NCI-H1417 (cell line): ENCODE measurements at regions not wholly inside any gene's neighbourhood (a gene's known extent, or its start where the extent isn't known, plus 50 kb on each side); places are given as distances from the start of the nearest gene placed in this dataset.
"Not testable (repeated sequence)": the region's sequence is repeated elsewhere in the genome, so short reads cannot be mapped to it uniquely, and the experiment has no call there.

Experiments
- DNase-seq, 3 experiments: peaks; one replicate each; lab custom pipeline; 2025; lab: John Stamatoyannopoulos, UW

DNA sequence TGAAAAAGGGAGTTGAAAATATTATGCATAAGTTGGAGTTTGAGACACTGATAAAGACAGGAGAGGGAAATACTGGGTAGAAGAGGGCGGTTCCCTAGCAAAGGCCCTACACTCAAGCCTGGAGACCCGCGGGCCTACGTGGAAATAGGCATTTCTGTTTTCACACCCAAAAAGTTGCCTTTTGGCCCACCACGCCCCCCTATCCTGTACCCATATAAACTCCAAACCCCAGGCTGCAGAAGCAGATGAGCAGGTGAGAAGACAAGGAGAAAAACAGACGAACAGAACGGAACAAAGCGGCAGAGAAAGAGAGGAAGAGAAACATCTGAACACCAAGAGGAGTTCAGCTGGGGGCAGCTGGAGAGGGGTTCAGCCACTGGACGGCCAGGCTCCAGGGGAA is 177.9 kb downstream of the GALC start:
- no peak for DNase-seq

DNA sequence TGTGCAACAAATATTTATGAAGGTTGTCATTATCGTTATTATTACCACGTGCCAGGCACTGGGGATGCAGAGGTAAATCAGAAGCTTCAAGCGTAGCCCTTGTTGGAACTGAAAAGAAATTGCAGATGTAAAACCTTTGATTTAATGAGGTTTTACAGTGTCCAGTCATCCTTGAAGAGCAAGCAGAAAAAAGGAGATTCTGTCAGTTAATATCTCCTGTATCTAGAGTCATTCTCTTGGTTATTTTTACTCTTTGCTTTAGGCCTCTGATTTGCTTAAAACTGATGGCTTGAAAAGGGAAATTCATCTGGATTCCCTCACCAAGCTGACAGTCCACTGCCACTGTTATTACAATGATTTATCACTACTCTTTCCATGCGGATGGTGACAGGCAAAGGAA is 179.3 kb downstream of the GALC start:
- DNase-seq = peak in 2 of 3 experiments; percentile 27 to 64

DNA sequence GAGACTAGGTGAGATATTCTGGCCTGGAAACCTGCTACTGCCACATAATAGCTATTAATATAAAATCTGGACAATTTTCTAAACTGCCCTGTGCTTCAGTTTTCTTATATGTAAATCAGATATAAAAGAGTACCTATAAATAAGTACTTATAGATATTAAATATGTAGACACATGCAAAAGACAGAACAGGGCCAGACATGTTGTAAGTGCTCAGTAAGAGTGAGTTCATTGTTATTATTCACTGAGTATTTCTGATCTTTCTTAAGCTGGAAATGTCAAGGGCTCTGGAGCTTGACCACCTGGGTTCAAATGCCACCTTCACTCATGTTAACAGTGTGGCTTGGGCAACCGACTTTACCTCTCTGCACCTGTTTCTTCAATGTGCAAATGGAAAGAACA is 179.8 kb downstream of the GALC start:
- peak in 1 of 3 experiments; percentile 61 for DNase-seq

DNA sequence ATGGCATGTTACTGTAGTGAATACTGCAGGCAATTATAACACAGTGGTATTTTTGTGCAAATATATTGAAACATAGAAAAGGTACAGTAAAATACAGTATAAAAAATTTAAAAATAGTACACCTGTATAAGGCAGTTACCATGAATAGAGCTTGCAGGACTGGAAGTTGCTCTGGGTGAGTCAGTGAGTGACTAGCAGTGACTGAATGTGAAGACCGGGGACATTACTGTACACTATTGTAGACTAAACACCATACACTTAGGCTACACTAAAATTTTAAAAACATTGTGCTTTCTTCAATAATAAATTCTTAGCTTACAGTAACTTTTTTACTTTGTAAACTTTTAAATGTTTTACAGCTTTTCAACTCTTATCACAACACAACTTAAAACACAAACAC is 181.7 kb downstream of the GALC start:
- no peak for DNase-seq

DNA sequence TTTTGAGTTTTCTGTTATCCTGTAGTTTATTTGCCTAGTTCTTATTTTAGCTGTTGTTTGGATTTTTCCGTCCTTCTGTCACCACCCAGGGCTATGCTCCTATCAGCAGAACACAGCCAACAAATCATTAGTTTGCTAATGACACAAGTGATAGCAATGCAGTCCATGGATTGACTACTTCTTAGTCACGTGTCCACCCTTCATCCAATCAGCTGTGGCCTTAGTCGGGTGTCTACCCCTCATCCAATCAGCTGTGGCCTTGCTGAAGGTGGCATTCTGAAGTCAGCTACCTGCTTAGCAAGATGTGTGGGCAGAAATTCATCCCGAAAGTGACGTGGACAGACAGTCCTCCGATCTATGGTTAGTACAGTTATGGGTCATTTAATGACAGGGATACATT is 182.3 kb downstream of the GALC start:
- no peak for DNase-seq

DNA sequence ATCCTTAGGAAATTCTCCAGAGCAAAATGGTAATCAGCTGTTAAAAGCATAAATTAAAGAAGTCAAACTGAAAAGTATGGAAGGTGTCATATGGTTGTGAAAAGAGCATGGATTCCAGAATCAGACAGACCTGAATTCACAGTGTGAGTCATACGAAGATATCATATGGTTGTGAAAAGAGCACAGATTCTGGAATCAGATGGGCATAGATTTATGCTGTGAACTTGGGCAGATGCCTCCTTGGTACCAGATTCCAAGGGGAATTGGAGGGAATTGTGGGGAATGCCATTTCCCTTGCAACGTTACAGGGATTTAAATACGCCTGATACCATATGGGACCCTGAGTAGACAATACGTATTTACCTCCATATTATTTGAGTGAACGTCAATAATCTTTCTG is 183.7 kb downstream of the GALC start:
- DNase-seq = no peak

DNA sequence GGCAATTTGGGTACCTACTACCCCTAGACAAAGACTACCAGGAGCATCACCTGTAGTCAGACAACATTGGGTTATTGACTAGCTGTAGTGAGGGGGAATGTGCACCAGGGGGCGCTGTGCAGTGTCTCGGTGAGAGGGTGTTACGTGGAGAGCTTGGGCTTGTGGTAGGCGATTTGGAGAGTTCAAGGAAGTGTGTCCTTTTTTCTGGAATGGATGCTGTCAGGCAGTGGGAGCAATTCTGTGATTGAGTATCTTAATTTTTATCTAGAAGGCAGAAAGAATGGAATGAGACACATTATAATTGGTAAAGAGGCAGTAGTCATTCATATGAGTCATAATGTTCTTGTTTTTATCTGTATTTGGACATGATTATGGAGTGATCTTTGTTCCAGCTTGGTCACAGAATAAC is 187.7 kb downstream of the GALC start:
- peak in 2 of 3 experiments; percentile 22 to 23 for DNase-seq

DNA sequence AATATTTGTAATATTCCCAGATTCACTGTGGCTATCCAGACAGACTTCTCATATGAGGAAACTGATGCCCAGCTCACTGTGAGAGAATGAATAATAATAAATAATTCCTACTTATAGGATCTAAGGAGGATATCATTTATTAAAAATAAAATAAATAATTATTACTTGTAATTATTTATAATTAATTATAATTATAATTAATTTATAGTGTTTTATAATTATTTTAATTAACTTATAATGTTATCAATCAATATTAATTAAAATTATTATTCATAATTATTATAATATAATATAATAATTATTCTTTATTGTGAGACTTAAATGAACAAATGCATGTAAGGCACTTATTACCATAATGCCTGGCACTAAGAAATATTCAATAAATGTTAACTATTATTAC is 192.8 kb downstream of the GALC start:
- DNase-seq = no peak

DNA sequence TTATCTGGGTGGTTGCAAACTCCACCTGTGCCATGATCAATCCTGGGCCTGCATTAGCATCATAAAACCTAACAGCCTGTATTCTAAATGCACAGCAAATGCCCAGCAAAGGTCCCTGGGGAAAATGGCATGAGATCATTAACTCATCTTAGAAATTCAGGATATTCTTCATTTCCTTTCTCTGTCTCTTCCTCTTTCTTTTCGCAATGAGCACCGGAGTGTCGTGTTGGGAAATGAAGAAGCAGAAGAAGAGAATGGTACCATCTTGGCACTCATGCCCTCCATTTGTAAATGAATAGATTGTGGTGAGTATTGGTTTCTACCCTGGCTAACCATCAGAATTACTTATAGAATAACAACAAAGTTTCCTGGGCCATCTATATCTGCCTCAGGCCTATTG is 193.6 kb downstream of the GALC start:
- DNase-seq = no peak

DNA sequence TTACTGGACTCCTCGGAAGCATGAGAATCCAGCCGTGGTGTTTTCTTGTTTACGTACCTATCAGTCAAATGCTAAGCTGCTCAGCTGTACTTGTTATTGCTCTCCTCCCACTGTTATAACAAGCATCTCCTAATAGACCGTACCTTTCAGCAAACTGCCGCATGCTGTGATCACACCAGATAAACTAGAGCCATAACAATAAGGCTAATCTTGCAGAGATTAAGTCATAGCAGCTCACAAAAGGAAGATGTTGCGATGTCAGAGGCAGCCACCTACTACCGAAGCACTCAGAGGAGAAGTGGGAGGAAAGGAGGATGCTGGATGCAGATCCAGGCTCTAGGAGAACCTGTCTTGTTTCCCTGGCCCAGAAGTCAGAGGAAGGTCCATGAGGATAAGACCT is 196.0 kb downstream of the GALC start:
- DNase-seq = peak in 2 of 3 experiments; percentile 53 to 81

DNA sequence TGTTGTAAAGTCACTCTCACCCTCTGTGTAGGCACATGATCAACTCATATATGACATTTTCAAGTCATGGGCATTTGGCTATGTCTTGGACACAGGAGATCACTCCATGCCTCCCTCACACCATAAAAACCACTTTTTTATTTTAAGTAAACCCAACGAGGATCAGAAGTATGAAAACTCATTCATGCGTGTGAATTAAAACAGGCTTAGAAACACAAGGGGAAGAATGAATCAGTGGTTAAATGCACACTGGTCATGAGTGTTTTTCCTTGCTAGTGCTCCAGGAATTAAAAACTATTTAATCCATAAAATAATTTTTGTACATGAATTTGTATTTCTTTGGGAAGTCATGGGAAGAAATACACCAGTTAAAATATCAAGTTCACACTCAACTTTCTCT is 198.4 kb downstream of the GALC start:
- no peak for DNase-seq

DNA sequence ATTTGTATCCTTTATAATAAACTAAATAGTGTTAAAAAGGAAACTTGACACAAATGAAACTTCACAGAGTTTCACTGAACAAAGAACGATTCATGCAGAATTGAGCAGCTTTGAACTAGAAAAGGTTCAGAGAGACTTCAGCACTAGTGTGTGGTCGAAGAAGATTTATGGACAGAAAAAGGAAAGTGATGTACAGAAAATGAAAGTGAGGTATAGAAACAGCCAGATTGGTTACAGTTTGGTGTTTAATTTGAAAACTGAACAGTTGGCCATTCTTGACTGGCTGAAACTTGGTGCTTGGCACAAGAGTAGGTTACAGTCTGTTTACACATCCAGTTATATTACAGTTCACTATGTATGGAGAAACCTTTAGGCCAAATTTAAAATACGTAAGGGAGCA is 207.1 kb downstream of the GALC start:
- no peak for DNase-seq

DNA sequence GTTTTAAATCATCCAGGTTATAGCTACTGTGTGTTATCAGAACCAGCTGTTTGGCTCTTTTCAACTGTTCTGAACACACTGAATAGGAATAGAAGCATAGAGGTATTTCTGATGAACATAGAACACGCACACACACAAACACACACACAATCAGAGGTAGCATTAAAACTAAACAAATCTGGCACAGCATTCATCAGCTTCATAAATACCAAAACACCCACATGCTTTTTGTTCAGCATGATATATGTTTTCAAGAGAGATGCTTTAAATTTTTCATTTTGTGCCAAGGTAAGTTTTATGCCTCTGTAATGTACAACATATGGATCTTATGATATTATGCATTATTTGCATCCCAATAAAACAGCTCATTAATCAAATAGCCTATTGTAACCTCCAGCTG is 208.6 kb downstream of the GALC start:
- no peak for DNase-seq

DNA sequence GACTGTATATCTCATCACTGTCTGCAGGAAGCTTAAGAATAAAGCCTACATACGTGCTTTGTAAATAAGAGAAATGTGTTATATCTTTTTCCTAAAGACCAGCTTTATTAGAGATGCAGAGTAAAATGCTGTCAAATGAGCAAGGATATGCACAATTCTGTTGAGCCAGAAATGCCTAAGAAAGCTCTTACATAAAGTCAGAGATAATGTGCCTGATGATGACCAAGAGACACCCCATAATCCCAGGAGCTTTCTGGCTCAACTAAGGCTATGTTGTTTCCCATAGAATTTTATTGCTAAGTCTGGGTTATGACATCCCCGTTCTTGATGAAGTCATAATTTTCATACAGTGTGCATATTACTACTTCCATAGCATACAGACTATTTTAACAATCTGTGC is 209.9 kb downstream of the GALC start:
- no peak for DNase-seq

DNA sequence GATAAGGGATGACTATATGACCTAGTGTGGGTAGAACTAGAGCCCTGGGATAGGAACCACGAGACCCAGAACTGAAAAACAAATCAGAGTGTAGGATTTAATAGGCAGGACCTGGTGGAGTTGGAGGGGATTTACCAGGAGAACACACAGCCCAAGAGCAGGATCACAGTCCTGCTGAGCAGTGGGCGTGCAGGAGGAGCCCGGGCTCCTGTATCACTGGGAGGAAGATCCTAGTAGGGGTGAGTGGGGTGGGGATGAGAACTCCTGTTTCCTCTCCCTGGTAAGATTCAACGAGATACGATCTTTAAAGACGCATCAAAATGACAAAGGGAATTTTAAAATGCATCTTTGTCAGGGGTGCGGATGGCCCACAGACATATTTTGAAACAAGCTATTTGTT is 220.1 kb downstream of the GALC start:
- no peak for DNase-seq

DNA sequence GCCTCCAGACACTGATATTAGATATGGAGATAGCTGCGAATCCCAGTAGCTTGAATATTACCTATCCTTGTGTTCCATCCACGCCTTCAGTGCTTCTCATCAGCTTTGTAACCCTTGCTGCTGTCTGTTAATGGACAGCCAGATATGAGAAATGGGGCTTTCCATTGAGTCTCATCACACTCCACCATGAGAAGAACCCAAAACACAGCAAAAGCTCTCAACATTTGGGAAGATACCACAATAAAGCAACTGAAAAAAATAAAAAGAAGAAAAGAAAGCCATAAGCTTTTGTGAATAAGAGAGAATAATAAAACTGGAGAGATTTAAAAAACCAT is 225.4 kb downstream of the GALC start:
- DNase-seq = no peak

DNA sequence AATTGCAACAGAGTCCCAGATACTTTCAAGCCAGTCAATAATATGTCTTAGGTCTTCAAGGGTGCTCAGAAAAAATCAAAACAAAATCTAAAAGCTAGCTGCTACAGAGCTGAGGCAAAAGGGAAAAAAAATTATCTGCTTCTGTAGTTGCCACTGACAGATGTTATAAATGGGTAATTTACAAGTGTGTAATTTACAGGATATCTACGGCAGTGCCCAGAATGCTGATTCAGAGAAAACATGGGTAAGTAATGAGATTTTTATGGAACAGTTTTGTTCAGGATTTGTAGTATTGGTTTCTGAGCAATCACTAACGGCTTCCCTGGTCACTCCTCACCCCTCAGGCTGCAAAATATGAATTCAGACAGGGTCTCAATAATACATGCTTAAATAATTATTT is 234.1 kb downstream of the GALC start:
- no peak for DNase-seq

DNA sequence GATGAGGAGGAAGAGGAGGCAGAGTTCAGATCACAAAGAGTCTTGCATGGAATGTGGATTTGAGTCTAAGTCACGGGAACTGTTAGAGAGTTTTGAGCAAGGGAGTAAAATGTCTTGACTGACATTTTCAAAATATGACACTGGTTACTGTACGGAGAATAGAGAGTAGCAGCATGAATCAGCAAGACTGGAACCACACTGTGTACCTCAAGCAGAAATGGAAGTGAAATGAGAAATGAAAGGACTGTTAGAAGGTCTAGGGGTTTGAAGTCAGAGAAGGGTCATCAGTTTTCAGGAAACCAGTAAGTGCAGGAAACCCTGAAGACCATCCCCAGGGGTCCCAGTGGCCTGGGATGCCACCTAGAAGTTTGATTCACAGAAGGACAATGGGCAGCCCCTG is 236.3 kb downstream of the GALC start:
- DNase-seq = no peak

DNA sequence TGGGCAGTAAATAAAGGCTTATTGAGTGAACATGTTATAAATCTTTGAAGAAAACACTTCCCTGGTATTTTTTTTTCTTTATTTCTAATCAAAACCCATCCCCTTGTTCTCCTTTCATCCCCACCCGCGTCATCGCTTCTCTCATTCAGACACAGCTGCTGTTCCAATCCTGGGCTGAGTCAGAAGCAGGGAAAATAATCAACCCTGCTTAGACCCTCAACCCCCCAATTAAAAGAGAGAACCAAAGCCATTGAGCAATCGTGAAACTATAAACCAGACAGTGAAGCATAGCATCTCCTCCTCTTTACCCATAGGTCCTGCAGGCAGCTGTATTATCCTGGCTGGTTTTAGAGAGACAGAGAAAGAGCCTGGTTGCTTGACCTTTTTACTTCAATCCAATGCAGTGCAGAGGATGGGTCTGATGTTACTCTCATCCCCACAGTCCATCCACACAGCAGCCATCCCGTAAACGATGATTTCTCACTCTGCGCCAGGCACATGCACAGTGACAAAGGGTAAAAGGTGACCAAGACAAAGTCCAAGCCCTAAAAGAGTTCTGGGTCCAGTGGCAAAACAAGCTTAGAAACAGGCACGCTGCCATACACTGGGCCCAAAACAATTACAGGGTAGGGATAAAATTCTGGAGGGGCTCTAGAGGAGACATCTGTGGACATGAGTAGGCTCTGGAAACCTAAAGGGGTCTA is 238.3 kb downstream of the GALC start:
- peak in 1 of 3 experiments; percentile 38 for DNase-seq

DNA sequence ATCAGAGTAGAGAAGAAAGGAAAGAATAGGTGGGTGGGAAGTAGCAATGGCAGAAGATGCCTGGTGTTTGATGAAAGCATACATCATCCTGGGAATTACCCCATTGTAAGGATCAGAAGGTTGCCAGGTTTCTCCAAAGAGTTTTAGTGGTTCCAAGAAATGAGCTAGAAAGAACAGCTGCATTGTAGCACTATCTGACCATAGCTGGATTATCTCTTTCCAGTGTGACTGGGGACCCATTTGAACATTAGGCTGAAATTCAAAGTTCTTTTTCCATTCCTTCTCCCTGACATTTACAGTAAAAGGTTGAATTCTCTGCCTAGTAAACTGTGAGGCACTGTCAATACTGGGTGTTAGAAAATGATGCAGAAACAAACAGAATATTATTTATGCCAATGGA is 244.4 kb downstream of the GALC start:
- DNase-seq = no peak

DNA sequence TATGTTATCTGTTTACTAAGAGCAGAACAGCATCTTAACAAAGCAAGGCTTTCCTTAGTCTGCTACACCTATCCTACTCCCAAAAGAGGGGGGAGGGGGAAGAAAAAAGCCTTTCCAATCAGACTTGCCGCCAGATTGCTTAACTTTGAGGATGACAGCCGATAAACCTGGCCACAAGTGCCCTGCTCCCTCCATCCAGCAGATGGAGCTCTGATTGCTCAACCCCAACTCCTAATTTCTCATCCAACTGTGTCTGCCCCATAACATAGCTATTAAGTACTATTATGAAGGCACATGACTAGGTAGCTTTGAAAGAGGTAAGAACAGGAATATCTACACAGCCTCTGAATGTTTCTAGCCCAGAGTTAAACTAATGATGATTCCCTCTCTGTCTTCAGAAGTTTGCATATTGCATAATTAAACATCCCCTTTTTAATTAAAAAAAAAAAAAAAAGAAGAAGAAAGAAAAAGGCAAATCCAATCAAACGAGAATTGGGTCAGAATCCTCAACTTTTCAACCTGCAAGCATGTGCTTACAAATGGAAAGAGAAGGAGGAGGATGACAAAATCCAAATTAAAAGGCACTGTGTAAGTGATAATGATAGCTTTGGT is 247.4 kb downstream of the GALC start:
- peak; percentile 25 to 75 (median 42) for DNase-seq

DNA sequence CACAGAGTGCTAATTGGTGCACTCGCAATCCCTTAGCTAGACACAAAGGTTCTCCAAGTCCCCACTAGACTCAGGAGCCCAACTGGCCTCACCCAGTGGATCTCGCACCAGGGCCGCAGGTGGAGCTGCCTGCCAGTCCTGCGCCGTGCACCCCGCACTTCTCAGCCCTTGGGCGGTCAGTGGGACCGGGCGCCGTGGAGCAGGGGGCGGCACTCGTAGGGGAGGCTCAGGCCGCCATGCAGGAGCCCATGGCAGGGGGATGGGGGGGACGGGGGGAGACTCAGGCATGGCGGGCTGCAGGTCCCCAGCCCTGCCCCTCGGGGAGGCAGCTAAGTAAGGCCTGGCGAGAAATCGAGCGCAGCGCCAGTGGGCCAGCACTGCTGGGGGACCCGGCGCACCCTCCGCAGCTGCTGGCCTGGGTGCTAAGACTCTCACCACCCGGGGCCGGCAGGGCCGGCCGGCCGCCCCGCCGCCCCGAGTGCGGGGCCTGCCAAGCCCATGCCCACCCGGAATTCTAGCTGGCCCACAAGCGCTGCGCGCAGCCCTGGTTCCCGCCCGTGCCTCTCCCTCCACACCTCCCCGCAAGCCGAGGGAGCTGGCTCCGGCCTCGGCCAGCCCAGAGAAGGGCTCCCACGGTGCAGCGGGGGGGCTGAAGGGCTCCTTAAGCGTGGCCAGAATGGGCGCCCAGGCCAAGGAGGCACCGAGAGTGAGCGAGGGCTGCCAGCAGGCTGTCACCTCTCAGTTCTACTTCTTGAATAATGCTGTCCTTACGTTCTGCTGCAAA is 258.2 kb downstream of the GALC start:
- not testable (repeated sequence) for DNase-seq

DNA sequence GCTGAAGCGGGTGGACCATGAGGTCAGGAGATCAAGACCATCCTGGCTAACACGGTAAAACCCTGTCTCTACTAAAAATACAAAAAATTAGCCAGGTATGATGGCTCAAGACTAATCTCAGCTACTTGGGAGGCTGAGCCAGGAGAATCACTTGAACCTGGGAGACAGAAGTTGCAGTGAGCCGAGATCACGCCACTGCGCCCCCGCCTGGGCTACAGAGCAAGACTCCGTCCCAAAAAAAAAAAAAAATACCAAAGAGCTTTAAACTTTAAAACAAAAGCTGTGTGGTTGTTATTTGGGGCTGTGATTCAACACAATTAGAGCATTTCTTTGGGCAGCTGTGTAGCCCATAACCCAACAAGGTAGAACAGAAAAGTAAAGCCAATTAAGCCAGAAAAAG is 259.9 kb downstream of the GALC start:
- not testable (repeated sequence) for DNase-seq
